Bronchial epithelial cell (primary cell): ENCODE measurements at regions not wholly inside any gene's neighbourhood (a gene's known extent, or its start where the extent isn't known, plus 50 kb on each side); places are given as distances from the start of the nearest gene placed in this dataset.

Experiments
- DNase-seq: peaks from one replicate; pipeline ENCODE4 v3.0.0-alpha.2; 2010; ENCODE audit warnings: low read depth
- FAIRE-seq: peaks from 2 replicates; lab custom pipeline; 2011; peaks lifted over from hg19 to GRCh38; lab: Jason Lieb, UNC
- H3K27me3 ChIP-seq: 2 replicates; pipeline ENCODE4 v1.5.1; 2011; ENCODE audit warnings: low read length; ENCODE audit not compliant: control insufficient read depth, insufficient read depth
- H3K36me3 ChIP-seq: 2 replicates; pipeline ENCODE4 v1.5.1; 2011; ENCODE audit warnings: low read length; ENCODE audit not compliant: control insufficient read depth, insufficient read depth
- H3K4me3 ChIP-seq: 2 replicates; pipeline ENCODE4 v1.5.1; 2011; ENCODE audit warnings: mild to moderate bottlenecking, low read depth, low read length, control low read depth
- TF ChIP-seq, protein P1 (sequence below): IDR thresholded peaks from 2 replicates; pipeline ENCODE4 v1.5.1; 2011; ENCODE audit warnings: mild to moderate bottlenecking, moderate library complexity, low read length, control low read depth, inconsistent platforms; ENCODE audit not compliant: insufficient read depth, severe bottlenecking

DNA sequence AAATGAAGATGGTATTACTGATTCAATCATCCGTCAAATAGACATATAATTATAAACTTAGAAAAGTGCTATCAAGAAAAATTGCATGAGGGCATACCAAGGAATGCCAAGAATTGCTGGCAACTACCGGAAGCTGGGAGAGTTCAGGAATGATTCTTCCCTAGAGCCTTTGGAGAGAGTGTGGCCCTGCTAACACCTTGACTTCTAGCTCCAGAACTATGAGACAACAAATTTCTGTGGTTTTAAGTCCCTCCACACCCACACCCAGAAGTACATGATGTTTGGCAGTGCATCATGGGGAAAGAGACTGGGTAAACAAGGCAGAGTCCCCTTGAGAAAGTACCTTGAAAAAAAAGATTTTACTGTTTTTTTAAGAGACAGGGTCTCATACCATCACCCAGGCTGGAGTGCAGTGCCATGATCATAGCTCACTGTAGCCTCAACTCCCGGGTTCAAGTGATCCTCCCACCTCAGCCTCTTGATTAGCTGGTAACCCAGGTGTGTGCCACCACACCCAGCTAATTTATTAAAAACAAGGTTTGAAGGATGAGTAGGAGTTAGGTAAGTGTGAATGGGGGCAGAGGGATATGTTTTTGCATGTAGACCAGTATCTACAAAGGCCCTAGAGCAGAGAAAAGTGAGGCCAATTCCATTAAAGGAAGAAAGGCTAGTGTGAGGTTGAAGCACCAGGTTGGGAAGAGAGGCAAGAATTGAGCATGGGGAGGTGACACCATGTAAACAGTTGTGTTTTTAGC is 53.1 kb downstream of the GSX2 start:
- FAIRE-seq (no peak), DNase-seq (peak; percentile 77)
- no peaks in the 10 kb centered on the region for H3K36me3 ChIP-seq
- TF ChIP-seq, protein P1, sequence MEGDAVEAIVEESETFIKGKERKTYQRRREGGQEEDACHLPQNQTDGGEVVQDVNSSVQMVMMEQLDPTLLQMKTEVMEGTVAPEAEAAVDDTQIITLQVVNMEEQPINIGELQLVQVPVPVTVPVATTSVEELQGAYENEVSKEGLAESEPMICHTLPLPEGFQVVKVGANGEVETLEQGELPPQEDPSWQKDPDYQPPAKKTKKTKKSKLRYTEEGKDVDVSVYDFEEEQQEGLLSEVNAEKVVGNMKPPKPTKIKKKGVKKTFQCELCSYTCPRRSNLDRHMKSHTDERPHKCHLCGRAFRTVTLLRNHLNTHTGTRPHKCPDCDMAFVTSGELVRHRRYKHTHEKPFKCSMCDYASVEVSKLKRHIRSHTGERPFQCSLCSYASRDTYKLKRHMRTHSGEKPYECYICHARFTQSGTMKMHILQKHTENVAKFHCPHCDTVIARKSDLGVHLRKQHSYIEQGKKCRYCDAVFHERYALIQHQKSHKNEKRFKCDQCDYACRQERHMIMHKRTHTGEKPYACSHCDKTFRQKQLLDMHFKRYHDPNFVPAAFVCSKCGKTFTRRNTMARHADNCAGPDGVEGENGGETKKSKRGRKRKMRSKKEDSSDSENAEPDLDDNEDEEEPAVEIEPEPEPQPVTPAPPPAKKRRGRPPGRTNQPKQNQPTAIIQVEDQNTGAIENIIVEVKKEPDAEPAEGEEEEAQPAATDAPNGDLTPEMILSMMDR = no peak
- H3K27me3 ChIP-seq = no peaks in the 10 kb centered on the region
- H3K4me3 ChIP-seq = no peak overlapping the region

DNA sequence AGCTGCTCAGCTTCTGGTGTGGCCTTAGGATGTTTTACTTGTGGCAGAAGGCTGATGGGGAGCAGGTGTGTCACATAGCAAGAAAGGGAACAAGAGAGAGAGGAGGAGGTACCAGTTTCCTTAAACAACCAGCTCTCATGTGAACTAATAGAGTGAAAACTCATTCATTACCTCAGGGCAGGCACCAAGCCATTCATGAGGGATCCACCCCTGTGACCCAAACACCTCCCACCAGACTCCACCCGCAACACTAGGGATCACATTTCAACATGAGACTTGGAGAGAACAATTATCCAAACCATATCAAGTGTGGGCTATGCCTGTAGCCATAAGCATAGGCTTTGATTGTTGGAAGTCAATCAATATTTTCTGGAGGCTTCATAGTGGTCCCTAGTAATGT is 56.0 kb downstream of the GSX2 start:
- DNase-seq (peak; percentile 29), FAIRE-seq (no peak)
- H3K36me3 ChIP-seq = no peaks in the 10 kb centered on the region
- H3K4me3 ChIP-seq = no peak overlapping the region
- TF ChIP-seq, protein P1 = no peak
- no peaks in the 10 kb centered on the region for H3K27me3 ChIP-seq

DNA sequence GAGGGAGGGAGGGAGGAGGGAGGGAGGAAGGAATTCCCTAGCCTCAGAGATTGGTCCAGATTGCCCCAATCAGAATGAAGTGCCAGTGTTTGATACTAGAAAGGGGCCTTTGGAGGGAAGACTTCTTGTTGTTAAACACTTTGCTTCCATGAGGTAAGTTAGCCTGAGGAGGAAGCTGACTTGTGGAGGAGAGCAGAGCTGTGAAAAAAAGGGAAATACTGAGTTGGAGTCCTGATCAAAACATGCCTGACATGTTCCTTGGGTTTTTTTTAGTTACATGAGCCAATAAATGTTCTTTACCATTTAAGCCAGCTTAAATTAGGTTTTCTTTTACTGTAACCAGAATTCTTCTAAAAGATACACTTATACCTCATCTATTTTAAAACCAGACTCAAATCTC is 57.6 kb downstream of the GSX2 start:
- no peak for DNase-seq
- TF ChIP-seq, protein P1 = no peak
- Histone ChIP-seq H3K4me3 (no peak overlapping the region), H3K36me3 (no peaks in the 10 kb centered on the region), H3K27me3 (no peaks in the 10 kb centered on the region)
- FAIRE-seq = no peak

DNA sequence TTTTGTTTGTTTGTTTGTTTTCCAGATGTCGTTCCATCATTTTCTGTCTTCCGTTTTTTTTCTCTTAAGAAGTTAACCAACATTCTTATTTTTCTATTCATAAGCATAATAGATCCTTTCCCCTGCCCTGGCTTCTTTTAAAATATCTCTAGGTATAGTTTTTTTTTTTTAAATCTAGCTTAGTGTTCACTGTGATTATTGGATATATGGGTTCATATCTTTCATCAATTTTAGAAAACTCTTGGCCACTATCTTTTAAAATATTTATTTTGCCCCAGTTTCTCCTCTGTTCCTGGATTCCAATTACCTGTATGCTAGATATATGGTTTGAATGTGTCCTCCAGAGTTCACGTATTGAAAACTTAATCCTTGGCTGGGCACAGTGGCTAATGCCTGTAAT is 59.6 kb downstream of the GSX2 start:
- H3K27me3 ChIP-seq = no peaks in the 10 kb centered on the region
- no peak overlapping the region for H3K4me3 ChIP-seq
- no peak for FAIRE-seq
- H3K36me3 ChIP-seq = no peaks in the 10 kb centered on the region
- TF ChIP-seq, protein P1 = no peak
- no peak for DNase-seq

DNA sequence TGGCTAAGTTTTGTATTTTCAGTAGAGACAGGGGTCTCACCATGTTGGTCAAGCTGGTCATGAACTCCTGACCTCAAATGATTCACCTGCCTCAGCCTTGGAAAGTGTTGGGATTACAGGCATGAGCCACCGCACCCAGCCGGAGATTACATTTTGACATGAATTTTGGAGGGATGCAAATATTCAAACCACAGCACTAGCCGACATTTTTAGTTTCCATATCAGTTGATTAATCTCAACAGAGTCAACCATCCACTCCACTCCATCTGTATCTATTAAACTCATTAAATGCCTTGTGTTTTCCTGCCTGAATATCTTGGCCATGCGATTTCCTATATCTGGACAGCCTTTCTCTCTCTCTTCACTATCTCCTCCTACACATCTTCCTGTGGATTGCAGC is 64.1 kb upstream of the PDGFRA start:
- TF ChIP-seq, protein P1 = no peak
- no peak for FAIRE-seq

DNA sequence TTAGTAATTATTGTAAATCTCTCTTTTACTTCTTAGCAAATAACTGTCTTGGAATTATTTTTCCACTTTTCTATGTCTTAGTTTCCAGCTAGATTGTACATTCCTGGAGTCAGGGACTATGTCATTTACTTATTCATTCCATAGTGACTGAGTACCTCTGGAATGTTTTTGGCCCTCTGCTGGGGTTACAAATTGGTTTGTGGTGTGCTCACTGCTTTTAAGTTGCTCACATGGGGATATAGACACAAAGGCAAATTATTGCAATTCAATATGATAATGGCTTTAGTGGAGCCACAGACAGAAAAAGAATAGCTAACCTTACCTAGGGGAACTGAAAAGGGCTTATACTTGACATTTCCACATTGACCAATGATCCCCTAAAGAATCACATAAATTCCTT is 63.7 kb upstream of the PDGFRA start:
- Histone ChIP-seq H3K36me3 (no peaks in the 10 kb centered on the region), H3K4me3 (no peak overlapping the region), H3K27me3 (no peaks in the 10 kb centered on the region)
- FAIRE-seq (no peak), DNase-seq (peak; percentile 81)
- TF ChIP-seq, protein P1 = no peak

More for the DNA sequence above, 64.1 kb upstream of the PDGFRA start:
- Histone ChIP-seq H3K36me3 (no peaks in the 10 kb centered on the region), H3K4me3 (no peak overlapping the region), H3K27me3 (no peaks in the 10 kb centered on the region)
- DNase-seq = no peak
